H9 (cell line): ENCODE measurements at regions not wholly inside any gene's neighbourhood (a gene's known extent, or its start where the extent isn't known, plus 50 kb on each side); places are given as distances from the start of the nearest gene placed in this dataset.

Experiments
- DNase-seq: peaks from one replicate; pipeline ENCODE4 v3.0.0-alpha.2; 2017
- H2AFZ ChIP-seq: one replicate; pipeline ENCODE4 v1.6.1; 2013; ENCODE audit warnings: mild to moderate bottlenecking, low read length, control low read depth, moderate library complexity
- H2AK5ac ChIP-seq: 2 replicates; pipeline ENCODE4 v1.6.1; 2013; ENCODE audit warnings: low read length, control low read depth, mixed read lengths; ENCODE audit not compliant: insufficient read length
- H2BK120ac ChIP-seq: one replicate; pipeline ENCODE4 v1.6.1; 2013; ENCODE audit warnings: low read depth, mild to moderate bottlenecking, low read length, control low read depth, inconsistent platforms; ENCODE audit not compliant: poor library complexity, severe bottlenecking
- H2BK12ac ChIP-seq: 2 replicates; pipeline ENCODE4 v1.6.1; 2013; ENCODE audit warnings: low read length, control low read depth, mixed read lengths, low read depth; ENCODE audit not compliant: insufficient read length
- H2BK15ac ChIP-seq: 2 replicates; pipeline ENCODE4 v1.6.1; 2013; ENCODE audit warnings: low read depth, low read length, control low read depth
- H2BK20ac ChIP-seq: one replicate; pipeline ENCODE4 v1.6.1; 2013; ENCODE audit warnings: low read depth, mild to moderate bottlenecking, low read length, control low read depth, inconsistent platforms; ENCODE audit not compliant: poor library complexity, severe bottlenecking
- H2BK5ac ChIP-seq: 2 replicates; pipeline ENCODE4 v1.6.1; 2013; ENCODE audit warnings: low read length, control low read depth, mixed read lengths; ENCODE audit not compliant: insufficient read length
- H3K14ac ChIP-seq: 2 replicates; pipeline ENCODE4 v1.6.1; 2013; ENCODE audit warnings: low read length, control low read depth; ENCODE audit not compliant: insufficient read depth
- H3K18ac ChIP-seq: 2 replicates; pipeline ENCODE4 v1.6.1; 2013; ENCODE audit warnings: low read depth, mild to moderate bottlenecking, mixed read lengths, low read length, control low read depth; ENCODE audit not compliant: insufficient read length
- H3K23ac ChIP-seq: 2 replicates; pipeline ENCODE4 v1.6.1; 2013; ENCODE audit warnings: low read length, control low read depth, mixed read lengths, low read depth; ENCODE audit not compliant: insufficient read length
- H3K23me2 ChIP-seq: 2 replicates; pipeline ENCODE4 v1.6.1; 2013; ENCODE audit warnings: low read depth, mild to moderate bottlenecking, mixed read lengths, low read length, control low read depth; ENCODE audit not compliant: insufficient read length, poor library complexity, severe bottlenecking
- H3K27ac ChIP-seq: 2 replicates; pipeline ENCODE4 v1.5.1; 2013; ENCODE audit warnings: low read length, control low read depth, mixed read lengths, low read depth; ENCODE audit not compliant: insufficient read length
- H3K27me3 ChIP-seq: 2 replicates; pipeline ENCODE4 v1.6.1; 2013; ENCODE audit warnings: low read length, control low read depth, inconsistent platforms; ENCODE audit not compliant: insufficient read depth
- H3K4ac ChIP-seq: 2 replicates; pipeline ENCODE4 v1.6.1; 2013; ENCODE audit warnings: low read depth, mild to moderate bottlenecking, control low read depth, inconsistent platforms, low read length, moderate library complexity
- H3K4me1 ChIP-seq: 2 replicates; pipeline ENCODE4 v1.6.1; 2013; ENCODE audit warnings: low read length, control low read depth, inconsistent platforms; ENCODE audit not compliant: insufficient read depth
- H3K4me2 ChIP-seq: 2 replicates; pipeline ENCODE4 v1.6.1; 2013; ENCODE audit warnings: low read length, control low read depth, mixed read lengths; ENCODE audit not compliant: insufficient read length, insufficient read depth
- H3K56ac ChIP-seq: 2 replicates; pipeline ENCODE4 v1.6.1; 2013; ENCODE audit warnings: low read depth, mild to moderate bottlenecking, mixed read lengths, low read length, control low read depth; ENCODE audit not compliant: insufficient read length
- H3K79me1 ChIP-seq: 2 replicates; pipeline ENCODE4 v1.6.1; 2013; ENCODE audit warnings: low read depth, mild to moderate bottlenecking, moderate library complexity, low read length, control low read depth, inconsistent platforms; ENCODE audit not compliant: insufficient read depth, poor library complexity, severe bottlenecking
- H3K79me2 ChIP-seq: 2 replicates; pipeline ENCODE4 v1.6.1; 2013; ENCODE audit warnings: low read length, control low read depth, inconsistent platforms; ENCODE audit not compliant: insufficient read depth
- H3K9ac ChIP-seq: 2 replicates; pipeline ENCODE4 v1.6.1; 2013; ENCODE audit warnings: low read length, control low read depth, mixed read lengths; ENCODE audit not compliant: insufficient read length; ENCODE audit errors: extremely low read depth
- H3K9me3 ChIP-seq: one replicate; pipeline ENCODE4 v1.6.1; 2013; ENCODE audit warnings: low read depth, low read length, inconsistent platforms; ENCODE audit not compliant: control insufficient read depth
- H3T11ph ChIP-seq: one replicate; pipeline ENCODE4 v1.6.1; 2013; ENCODE audit warnings: mild to moderate bottlenecking, low read length, control low read depth, inconsistent platforms
- H4K20me1 ChIP-seq: one replicate; pipeline ENCODE4 v1.6.1; 2013; ENCODE audit not compliant: control insufficient read depth, insufficient read length, insufficient read depth
- H4K5ac ChIP-seq: 2 replicates; pipeline ENCODE4 v1.6.1; 2013; ENCODE audit warnings: low read depth, mild to moderate bottlenecking, mixed read lengths, low read length, control low read depth; ENCODE audit not compliant: insufficient read length
- H4K8ac ChIP-seq: replicated peaks from 2 replicates; pipeline ENCODE4 v1.6.1; 2013; ENCODE audit warnings: low read length, control low read depth, mixed read lengths, low read depth; ENCODE audit not compliant: insufficient read length
- H4K91ac ChIP-seq: 2 replicates; pipeline ENCODE4 v1.6.1; 2013; ENCODE audit warnings: low read depth, mild to moderate bottlenecking, moderate library complexity, mixed read lengths, low read length, control low read depth; ENCODE audit not compliant: insufficient read length
- H3K27ac Mint-ChIP-seq, 3 experiments: 2 replicates in 2 of 3; 3 replicates in 1 of 3; pipeline ENCODE4 v1.8.0; 2020 to 2021; ENCODE audit warnings: mixed read lengths in 3 of 3, mild to moderate bottlenecking in 1 of 3, moderate library complexity in 1 of 3
- H3K27me3 Mint-ChIP-seq: 2 replicates; pipeline ENCODE4 v1.8.0; 2021; ENCODE audit warnings: low read depth, mild to moderate bottlenecking, moderate library complexity, mixed read lengths
- H3K36me3 Mint-ChIP-seq, 3 experiments: 2 replicates in 2 of 3; 3 replicates in 1 of 3; pipeline ENCODE4 v1.8.0; 2020 to 2021; ENCODE audit warnings: low read depth in 3 of 3, mixed read lengths in 3 of 3; ENCODE audit not compliant: insufficient read depth in 1 of 3
- H3K4me1 Mint-ChIP-seq, 2 experiments: 2 replicates each; pipeline ENCODE4 v1.8.0; 2020; ENCODE audit warnings: mixed read lengths in 2 of 2
- H3K4me3 Mint-ChIP-seq, 2 experiments: 2 replicates in 1 of 2; 3 replicates in 1 of 2; pipeline ENCODE4 v1.8.0; 2020 to 2021; ENCODE audit warnings: mild to moderate bottlenecking in 2 of 2, mixed read lengths in 2 of 2, moderate library complexity in 1 of 2
- H3K9me3 Mint-ChIP-seq, 2 experiments: 2 replicates in 1 of 2; 3 replicates in 1 of 2; pipeline ENCODE4 v1.8.0; 2020; ENCODE audit warnings: mild to moderate bottlenecking in 2 of 2, mixed read lengths in 2 of 2, moderate library complexity in 1 of 2
- CTCF ChIP-seq: fragments of 200-600 bp; sonication (generic); conservative IDR thresholded peaks from 3 replicates; pipeline ENCODE4 v1.8.0; 2021; ENCODE audit warnings: antibody characterized with exemption, mild to moderate bottlenecking
- WGBS: extraction: QIAGEN DNeasy Blood & Tissue Kit; methylation state at CpG from one replicate; pipeline ENCODE4 v1.1.7; 2013; ENCODE audit warnings: missing lambda C conversion rate, low lambda C conversion rate, mixed read lengths; ENCODE audit not compliant: insufficient read length; ENCODE audit errors: extremely low coverage; 5-methylcytosine and 5-hydroxymethylcytosine counted together

GRCh38 chr1:223453902-223454301 is 60.7 kb downstream of the CCDC185 start:
- no peaks in the 10 kb centered on the region for H3K4me1 ChIP-seq
- no peaks in the 10 kb centered on the region for H4K20me1 ChIP-seq
- no peak overlapping the region for H3K27ac ChIP-seq
- no peak overlapping the region for H2AK5ac ChIP-seq
- no peak overlapping the region for H2BK20ac ChIP-seq
- no peaks in the 10 kb centered on the region for H3K23me2 ChIP-seq
- no peak overlapping the region for H3K56ac ChIP-seq
- H3T11ph ChIP-seq: no peak overlapping the region
- H3K4me2 ChIP-seq: no peak overlapping the region
- H3K79me1 ChIP-seq: no peaks in the 10 kb centered on the region
- H2BK12ac ChIP-seq: no peak overlapping the region
- H4K8ac ChIP-seq: no peak overlapping the region
- no peak overlapping the region for H3K18ac ChIP-seq
- no peak overlapping the region for H3K4ac ChIP-seq
- no peak overlapping the region for H3K14ac ChIP-seq
- no peak overlapping the region for H2AFZ ChIP-seq
- DNase-seq: no peak
- no peaks in the 10 kb centered on the region for H3K27me3 ChIP-seq
- H2BK120ac ChIP-seq: no peak overlapping the region
- H3K36me3 Mint-ChIP-seq: peaks cover 0 to 3% (median 3%) of the 10 kb centered on the region in 3 experiments; a peak in 2 of 7 replicates
- H2BK5ac ChIP-seq: no peak overlapping the region
- no peak for TF ChIP-seq CTCF
- no peak overlapping the region for H4K91ac ChIP-seq
- no peak overlapping the region for H4K5ac ChIP-seq
- no peaks in the 10 kb centered on the region; a peak in 1 of 4 replicates for H3K4me1 Mint-ChIP-seq
- H3K27me3 Mint-ChIP-seq: peaks cover 2% of the 10 kb centered on the region
- H3K9me3 Mint-ChIP-seq: peaks cover 4% of the 10 kb centered on the region in 2 experiments; a peak in 3 of 5 replicates
- no peak overlapping the region for H3K4me3 Mint-ChIP-seq
- H2BK15ac ChIP-seq: no peak overlapping the region
- H3K23ac ChIP-seq: no peak overlapping the region
- H3K9me3 ChIP-seq: no peaks in the 10 kb centered on the region
- H3K79me2 ChIP-seq: no peaks in the 10 kb centered on the region
- no CpG with 5 or more reads among the region's 4 CpGs for WGBS
- no peak overlapping the region for H3K9ac ChIP-seq
- no peak overlapping the region for H3K27ac Mint-ChIP-seq
